K562 (cell line): ENCODE measurements at regions not wholly inside any gene's neighbourhood (a gene's known extent, or its start where the extent isn't known, plus 50 kb on each side); places are given as distances from the start of the nearest gene placed in this dataset.

Source experiments
- ATAC-seq: fragments of 200-7000 bp; cut with Tn5 transposase; 3 replicates; pipeline ENCODE4 v1.9.1; 2020; ENCODE audit warnings: moderate library complexity
- BruUV-seq: library from RNA; stranded (reverse); fragments of 400-500 nt; replicated peaks from 2 replicates; lab custom pipeline; 2021; lab: Mats Ljungman, UMichigan
- CTCF ChIA-PET: fragments of 300-600 bp; formaldehyde crosslinking; extraction: SDS; loops from one replicate; lab custom pipeline; 2021; ENCODE audit warnings: low intra/inter-chr PET ratio; lab: Yijun Ruan, JAX
- POLR2A ChIA-PET: fragments of 300-600, 350-650 bp; sonication (Branson Sonifier 250); formaldehyde crosslinking; extraction: SDS; loops from one replicate; lab custom pipeline; 2021; ENCODE audit warnings: antibody characterized with exemption, inconsistent platforms; lab: Yijun Ruan, JAX
- DNase-seq, 4 experiments: peaks; one replicate each; pipeline versions ENCODE4 v3.0.0 to v3.0.0-alpha.2; 2011 to 2018; ENCODE audit warnings: low spot score in 3 of 4, mixed read lengths in 3 of 4; ENCODE audit errors: extremely low read depth in 1 of 4
- FAIRE-seq: peaks from 2 replicates; lab custom pipeline; 2011; peaks lifted over from hg19 to GRCh38; lab: Jason Lieb, UNC
- H2AFZ ChIP-seq: 2 replicates; pipeline ENCODE4 v1.6.0; 2011; ENCODE audit warnings: low read depth, low read length, control low read depth, inconsistent platforms
- H3K27ac ChIP-seq: fragments of 200-600 bp; 3 replicates; pipeline ENCODE4 v1.8.0; 2011; ENCODE audit warnings: low read depth, mild to moderate bottlenecking, control low read depth, inconsistent platforms, low read length, moderate library complexity, mixed read lengths; ENCODE audit errors: extremely low read depth
- H3K27me3 ChIP-seq, 2 experiments: fragments of 300-600 bp in 1 of 2; 2 replicates in 1 of 2; 3 replicates in 1 of 2; pipeline versions ENCODE4 v1.6.0 to v1.8.0; 2011; ENCODE audit warnings: inconsistent platforms in 2 of 2, low read length in 2 of 2, mild to moderate bottlenecking in 1 of 2, mixed read lengths in 1 of 2, moderate library complexity in 1 of 2; ENCODE audit not compliant: control insufficient read depth in 2 of 2, insufficient read depth in 2 of 2
- H3K36me3 ChIP-seq: fragments of 300-600 bp; 3 replicates; pipeline ENCODE4 v1.8.0; 2011; ENCODE audit warnings: mild to moderate bottlenecking, low read length, inconsistent platforms; ENCODE audit not compliant: control insufficient read depth, insufficient read depth
- H3K4me1 ChIP-seq, 2 experiments: fragments of 200-600 bp in 1 of 2; replicated peaks in 1 of 2; 2 replicates in 1 of 2; 3 replicates in 1 of 2; pipeline versions ENCODE4 v1.5.1 to v1.8.0; 2011; ENCODE audit warnings: inconsistent platforms in 2 of 2, low read length in 2 of 2, mild to moderate bottlenecking in 1 of 2, mixed read lengths in 1 of 2, moderate library complexity in 1 of 2; ENCODE audit not compliant: control insufficient read depth in 2 of 2, insufficient read depth in 2 of 2
- H3K4me2 ChIP-seq: 2 replicates; pipeline ENCODE4 v1.6.1; 2011; ENCODE audit warnings: low read length, control low read depth, inconsistent platforms, mixed read lengths; ENCODE audit not compliant: insufficient read depth
- H3K4me3 ChIP-seq: fragments of 200-600 bp; sonication (generic), shearing (Covaris generic); 2 replicates; pipeline ENCODE4 v1.5.1; 2016; ENCODE audit warnings: control low read depth, inconsistent platforms
- H3K79me2 ChIP-seq: fragments of 200-600 bp; 3 replicates; pipeline ENCODE4 v1.8.0; 2011; ENCODE audit warnings: low read length, inconsistent platforms; ENCODE audit not compliant: control insufficient read depth, insufficient read depth
- H3K9ac ChIP-seq, 2 experiments: 2 replicates each; pipeline versions ENCODE4 v1.6.0 to v1.6.1; 2011; ENCODE audit warnings: low read depth in 2 of 2, low read length in 2 of 2, control low read depth in 1 of 2, inconsistent platforms in 1 of 2, mild to moderate bottlenecking in 1 of 2, mixed read lengths in 1 of 2; ENCODE audit not compliant: insufficient read depth in 1 of 2
- H3K9me1 ChIP-seq: one replicate; pipeline ENCODE4 v1.6.0; 2011; ENCODE audit warnings: inconsistent platforms, mild to moderate bottlenecking, low read length, moderate library complexity; ENCODE audit not compliant: control insufficient read depth, insufficient read depth
- H3K9me3 ChIP-seq: replicated peaks from 2 replicates; pipeline ENCODE4 v1.5.1; 2011; ENCODE audit warnings: low read depth, low read length, inconsistent platforms; ENCODE audit not compliant: control insufficient read depth, insufficient read depth
- H4K20me1 ChIP-seq: replicated peaks from 2 replicates; pipeline ENCODE4 v1.6.1; 2011; ENCODE audit warnings: low read length, inconsistent platforms, mixed read lengths; ENCODE audit not compliant: control insufficient read depth, insufficient read depth
- ADNP ChIP-seq: fragments of 200-800 bp; sonication (Bioruptor generic); IDR thresholded peaks from 2 replicates; pipeline ENCODE4 v1.6.1; 2016; ENCODE audit warnings: missing genetic modification characterization, missing compliant biosample characterization
- C11orf30 ChIP-seq: fragments of 450-650 bp; IDR thresholded peaks from 2 replicates; pipeline ENCODE4 v1.6.1; 2016; ENCODE audit warnings: low read depth, mild to moderate bottlenecking
- CCNT2 ChIP-seq: IDR thresholded peaks from 2 replicates; pipeline ENCODE4 v1.6.1; 2011; ENCODE audit warnings: borderline replicate concordance, low read depth, mild to moderate bottlenecking, moderate library complexity, mixed read lengths, low read length; ENCODE audit not compliant: insufficient read length; ENCODE audit errors: extremely low read depth
- GATAD2B ChIP-seq: fragments of 450-650 bp; IDR thresholded peaks from 2 replicates; pipeline ENCODE4 v1.6.1; 2017; ENCODE audit warnings: mild to moderate bottlenecking, borderline replicate concordance
- MAFG ChIP-seq: fragments of 450-650 bp; conservative IDR thresholded peaks from 2 replicates; pipeline ENCODE4 v1.6.1; 2016; ENCODE audit warnings: missing genetic modification characterization, missing compliant biosample characterization
- MAFK ChIP-seq: IDR thresholded peaks from 2 replicates; pipeline ENCODE4 v1.6.1; 2011; ENCODE audit warnings: low read length, improper control_type of control experiment
- RBM14 ChIP-seq: fragments of 200-400 bp; formaldehyde crosslinking; IDR thresholded peaks from 2 replicates; pipeline ENCODE4 v1.6.1; 2018; ENCODE audit warnings: low read depth, mild to moderate bottlenecking, low read length, moderate library complexity, borderline replicate concordance; ENCODE audit not compliant: insufficient read depth
- SRSF3 ChIP-seq: fragments of 200-400 bp; formaldehyde crosslinking; IDR thresholded peaks from 2 replicates; pipeline ENCODE4 v1.6.1; 2016; ENCODE audit warnings: mild to moderate bottlenecking, low read length, moderate library complexity; ENCODE audit not compliant: insufficient read depth
- ZBTB17 ChIP-seq: fragments of 450-650 bp; formaldehyde crosslinking; IDR thresholded peaks from 2 replicates; pipeline ENCODE4 v1.4.0; 2020; ENCODE audit warnings: mild to moderate bottlenecking
- ZNF174 ChIP-seq: fragments of 250-450 bp; sonication (Bioruptor Pico); IDR thresholded peaks from 2 replicates; pipeline ENCODE4 v1.4.0; 2020; ENCODE audit warnings: mild to moderate bottlenecking
- ZNF316 ChIP-seq: fragments of 450-650 bp; IDR thresholded peaks from 2 replicates; pipeline ENCODE4 v1.6.1; 2016
- ZNF384 ChIP-seq: IDR thresholded peaks from 2 replicates; pipeline ENCODE4 v1.6.1; 2012; ENCODE audit warnings: low read depth, low read length, improper control_type of control experiment
- WGBS: fragments of 100-300 bp; shearing (Covaris generic); methylation state at CpG from one replicate; pipeline ENCODE4 v1.1.6; 2016; ENCODE audit warnings: low coverage, mixed read lengths; ENCODE audit not compliant: insufficient coverage; ENCODE audit errors: missing lambda C conversion rate; 5-methylcytosine and 5-hydroxymethylcytosine counted together
- in situ Hi-C: fragments of 300-500 bp; cut with MboI; formaldehyde crosslinking; loops from 4 replicates; pipeline ENCODE4 v1.15.0; 2018; ENCODE audit warnings: inconsistent platforms, mixed read lengths
- intact Hi-C: fragments of 100-400 bp; cut with micrococcal nuclease; formaldehyde crosslinking; loops from 2 replicates; pipeline ENCODE4 v1.14.2; 2022

DNA sequence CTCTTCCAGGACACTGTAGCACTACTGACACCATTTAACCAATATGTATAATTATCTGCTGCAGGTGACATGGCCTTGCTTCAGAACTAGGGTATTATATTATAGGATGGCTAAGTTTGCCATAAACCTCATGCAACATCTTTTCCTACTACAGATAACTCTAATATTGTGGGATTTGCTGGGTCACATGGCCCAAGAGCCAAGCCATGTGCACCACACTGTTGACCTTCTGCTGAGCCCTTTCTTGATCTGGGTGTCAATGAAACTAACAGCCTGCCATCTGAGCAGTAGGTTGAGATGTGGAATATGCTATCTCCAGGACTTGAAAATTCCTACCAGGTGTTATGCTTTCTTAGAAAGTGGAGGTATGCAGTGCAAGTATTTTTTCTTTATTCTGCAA lies 2291.1 kb downstream of the MRPL39 start:
- Histone ChIP-seq H3K79me2 (no peaks in the 10 kb centered on the region), H3K9me3 (no peaks in the 10 kb centered on the region), H2AFZ (no peak overlapping the region), H3K27ac (no peak overlapping the region), H3K4me1 (no peaks in the 10 kb centered on the region), H4K20me1 (no peaks in the 10 kb centered on the region), H3K4me2 (no peak overlapping the region), H3K36me3 (no peaks in the 10 kb centered on the region), H3K9me1 (no peaks in the 10 kb centered on the region), H3K4me3 (no peak overlapping the region), H3K27me3 (no peaks in the 10 kb centered on the region), H3K9ac (no peak overlapping the region)
- no peak for DNase-seq
- intact Hi-C loops (no loop called here), in situ Hi-C loops (no loop called here)
- BruUV-seq = no TSS peak
- POLR2A ChIA-PET = no interaction called here
- ATAC-seq = no peak
- CTCF ChIA-PET = no interaction called here
- no peak for FAIRE-seq
- no peak for TF ChIP-seq ZBTB17
- no peak for TF ChIP-seq GATAD2B
- TF ChIP-seq ADNP (tag) = no peak
- no peak for TF ChIP-seq ZNF384

DNA sequence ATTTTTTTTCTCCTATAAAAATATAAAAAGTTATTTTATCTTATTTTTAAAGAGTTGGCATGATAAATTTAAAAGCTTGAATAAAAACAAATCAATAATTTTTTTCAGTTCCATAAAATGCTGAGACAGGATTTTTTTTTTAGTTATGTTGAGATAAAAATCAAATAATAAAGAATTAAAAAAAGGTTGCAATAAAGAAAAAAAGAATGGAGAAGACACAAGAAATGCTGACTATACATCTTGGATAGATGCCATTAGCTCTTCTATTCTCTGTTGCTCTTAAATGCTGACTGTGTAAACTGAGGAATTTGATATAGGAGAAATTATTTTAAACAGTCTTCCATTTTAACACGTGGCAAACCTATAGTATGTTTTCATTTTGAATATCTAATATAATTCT lies 2298.5 kb downstream of the MRPL39 start:
- no peak for TF ChIP-seq SRSF3
- no peak for TF ChIP-seq ZNF174 (CRISPR knock-in tag)
- TF ChIP-seq ZNF316 = peak; percentile 81
- TF ChIP-seq MAFG = peak; percentile 57
- no peak for TF ChIP-seq RBM14
- TF ChIP-seq C11orf30 = peak; percentile 34; the same call in 1 of the 2 replicates
- TF ChIP-seq MAFK = peak; percentile 44; the same call in 1 of the 2 replicates
- no peak for TF ChIP-seq CCNT2
- Histone ChIP-seq H2AFZ (no peak overlapping the region), H3K4me2 (no peak overlapping the region), H3K9ac (no peak overlapping the region), H3K9me3 (no peaks in the 10 kb centered on the region), H3K9me1 (no peaks in the 10 kb centered on the region), H3K4me3 (no peak overlapping the region), H4K20me1 (no peaks in the 10 kb centered on the region), H3K27me3 (no peaks in the 10 kb centered on the region), H3K79me2 (no peaks in the 10 kb centered on the region), H3K36me3 (no peaks in the 10 kb centered on the region), H3K27ac (no peak overlapping the region), H3K4me1 (no peaks in the 10 kb centered on the region)
- no peak for ATAC-seq
- no peak for FAIRE-seq
- ChIA-PET POLR2A (no interaction called here), CTCF (no interaction called here)
- BruUV-seq = no TSS peak
- no peak for DNase-seq
- in situ Hi-C loops = no loop called here
- 0% methylated on average over 1 of the region's 1 CpG for WGBS
- intact Hi-C loops = no loop called here
